NCI-H510A treated with DMSO at 0.1 percent for 48 hours (cell line): ENCODE measurements at regions not wholly inside any gene's neighbourhood (a gene's known extent, or its start where the extent isn't known, plus 50 kb on each side); places are given as distances from the start of the nearest gene placed in this dataset.

Experiments
- DNase-seq: peaks from one replicate; lab custom pipeline; 2025; lab: John Stamatoyannopoulos, UW

- no peak for DNase-seq
Measured at GRCh38 chr20:60803335-60804055, 448.6 kb upstream of the CDH4 start.

- no peak for DNase-seq
Measured at GRCh38 chr20:60804240-60804917, 447.7 kb upstream of the CDH4 start.

- no peak for DNase-seq
Measured at GRCh38 chr20:60804918-60805630, 447.0 kb upstream of the CDH4 start.

- DNase-seq = no peak
Measured at GRCh38 chr20:60806354-60806753, 445.7 kb upstream of the CDH4 start.

GRCh38 chr20:60806824-60807223 is 445.2 kb upstream of the CDH4 start:
- no peak for DNase-seq

GRCh38 chr20:60808003-60808672 is 443.9 kb upstream of the CDH4 start:
- DNase-seq = no peak

GRCh38 chr20:60808701-60809100 is 443.4 kb upstream of the CDH4 start:
- no peak for DNase-seq

GRCh38 chr20:60810561-60810960 is 441.5 kb upstream of the CDH4 start:
- DNase-seq = no peak

- DNase-seq = no peak
Measured at GRCh38 chr20:60812561-60812960, 439.5 kb upstream of the CDH4 start.

- DNase-seq = no peak
Measured at GRCh38 chr20:60813066-60813465, 439.0 kb upstream of the CDH4 start.

GRCh38 chr20:60815656-60816055 is 436.4 kb upstream of the CDH4 start:
- DNase-seq = no peak

- no peak for DNase-seq
Measured at GRCh38 chr20:60816901-60817300, 435.2 kb upstream of the CDH4 start.

GRCh38 chr20:60817891-60818290 is 434.2 kb upstream of the CDH4 start:
- DNase-seq = no peak

GRCh38 chr20:60819511-60819910 is 432.6 kb upstream of the CDH4 start:
- DNase-seq = no peak

GRCh38 chr20:60820149-60820548 is 431.9 kb upstream of the CDH4 start:
- DNase-seq = no peak

- DNase-seq = no peak
Measured at GRCh38 chr20:60820918-60821317, 431.1 kb upstream of the CDH4 start.

- DNase-seq = no peak
Measured at GRCh38 chr20:60822699-60823607, 429.1 kb upstream of the CDH4 start.

GRCh38 chr20:60835876-60836275 is 416.2 kb upstream of the CDH4 start:
- DNase-seq = no peak

GRCh38 chr20:60837173-60837770 is 414.8 kb upstream of the CDH4 start:
- DNase-seq = no peak

GRCh38 chr20:60838297-60838696 is 413.8 kb upstream of the CDH4 start:
- no peak for DNase-seq

GRCh38 chr20:60840971-60841370 is 411.1 kb upstream of the CDH4 start:
- no peak for DNase-seq
